ENCODE measurements at regions not wholly inside any gene's neighbourhood (a gene's known extent, or its start where the extent isn't known, plus 50 kb on each side); places are given as distances from the start of the nearest gene placed in this dataset.
"Not testable (repeated sequence)": the region's sequence is repeated elsewhere in the genome, so short reads cannot be mapped to it uniquely, and the experiment has no call there.

DNA sequence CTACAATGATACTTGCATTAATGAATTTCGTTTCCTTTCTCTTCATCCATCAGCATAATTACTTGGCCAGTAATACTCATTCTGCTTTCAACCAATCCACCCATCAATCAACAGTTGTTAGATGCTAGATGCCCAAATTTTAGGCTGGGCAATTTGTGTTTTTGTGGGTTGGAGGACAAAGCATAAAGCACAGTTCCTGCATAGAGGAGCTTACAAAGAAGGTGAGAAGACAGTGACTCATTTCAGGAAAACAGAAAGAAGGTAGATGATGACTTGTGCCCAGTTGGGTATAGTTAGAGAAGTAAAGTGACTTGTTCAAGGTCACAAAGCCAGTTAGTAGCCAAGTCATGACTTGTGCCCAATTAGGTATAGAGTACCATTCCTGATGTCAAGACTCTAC, 1186.8 kb upstream of the CELF4 start:
- Histone ChIP-seq H3K36me3 (ENCODE audit: insufficient read depth, insufficient read length, low read length) (no peaks in the 10 kb centered on the region), H3K27me3 (ENCODE audit: insufficient read depth, insufficient read length) (no peaks in the 10 kb centered on the region), H3K4me3 (ENCODE audit: insufficient read length, low read depth) (no peak overlapping the region), H3K9ac (ENCODE audit: insufficient read length, low read depth) (no peak overlapping the region), H3K9me3 (ENCODE audit: insufficient read depth, low read length) (no peaks in the 10 kb centered on the region), H3K4me1 (ENCODE audit: insufficient read depth, insufficient read length) (no peaks in the 10 kb centered on the region)
- TF ChIP-seq ZNF274 (IDR thresholded peaks at IDR 0.05; ENCODE audit: low read depth, low read length) (no peak), YY1 (IDR thresholded peaks at IDR 0.05; ENCODE audit: insufficient read depth, insufficient read length) (no peak), SUZ12 (IDR thresholded peaks at IDR 0.05; ENCODE audit: extremely low read depth, insufficient read depth, insufficient read length) (no peak)
- DNase-seq (ENCODE audit: low read depth, low spot score): no peak

DNA sequence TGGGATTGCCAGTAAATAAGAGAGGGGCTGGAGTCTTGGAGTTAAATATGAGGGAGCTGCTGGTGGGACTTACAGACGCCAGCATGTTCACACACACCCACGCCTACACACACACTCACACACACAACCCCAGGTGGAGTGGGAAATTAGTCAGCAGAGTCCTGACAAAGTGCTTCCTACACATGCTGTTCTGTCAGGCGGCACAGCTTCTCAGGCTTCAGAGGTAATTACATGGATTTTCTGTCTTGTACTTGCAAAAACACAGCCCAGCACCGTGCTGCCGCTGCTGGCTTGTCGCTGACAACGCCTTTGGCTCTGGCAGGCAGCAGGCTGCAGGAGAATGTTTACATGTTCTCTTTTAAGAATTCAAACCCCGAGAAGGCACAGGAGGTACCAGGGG, 1186.3 kb upstream of the CELF4 start:
- no peaks in the 10 kb centered on the region for H3K36me3 ChIP-seq (ENCODE audit: insufficient read depth, insufficient read length, low read length)
- DNase-seq (ENCODE audit: low read depth, low spot score): no peak
- H3K9ac ChIP-seq (ENCODE audit: insufficient read length, low read depth): no peak overlapping the region
- no peaks in the 10 kb centered on the region for H3K9me3 ChIP-seq (ENCODE audit: insufficient read depth, low read length)
- H3K4me1 ChIP-seq (ENCODE audit: insufficient read depth, insufficient read length): no peaks in the 10 kb centered on the region
- H3K4me3 ChIP-seq (ENCODE audit: insufficient read length, low read depth): no peak overlapping the region
- TF ChIP-seq SUZ12 (IDR thresholded peaks at IDR 0.05; ENCODE audit: extremely low read depth, insufficient read depth, insufficient read length): no peak
- no peak for TF ChIP-seq YY1 (IDR thresholded peaks at IDR 0.05; ENCODE audit: insufficient read depth, insufficient read length)
- TF ChIP-seq ZNF274 (IDR thresholded peaks at IDR 0.05; ENCODE audit: low read depth, low read length): no peak
- H3K27me3 ChIP-seq (ENCODE audit: insufficient read depth, insufficient read length): no peaks in the 10 kb centered on the region

DNA sequence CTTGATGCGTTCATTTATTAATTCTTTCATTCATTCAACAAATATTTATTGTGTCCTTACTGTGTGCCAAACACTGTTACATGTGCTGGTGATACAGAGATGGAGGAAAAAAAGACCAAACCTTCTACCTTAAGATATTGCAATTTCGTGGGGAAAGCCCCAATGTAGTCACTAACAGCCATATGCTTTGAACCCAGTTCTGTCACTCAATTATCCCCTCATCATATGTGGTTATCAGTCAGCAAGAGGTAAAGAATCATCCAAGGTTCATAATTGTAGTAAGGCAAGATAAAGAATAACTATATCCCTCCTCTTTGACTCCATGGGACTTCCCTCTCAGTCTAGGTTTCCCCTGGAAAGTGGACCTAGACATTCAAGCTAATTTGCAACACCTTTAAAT, 1185.6 kb upstream of the CELF4 start:
- no peak overlapping the region for H3K9ac ChIP-seq (ENCODE audit: insufficient read length, low read depth)
- H3K9me3 ChIP-seq (ENCODE audit: insufficient read depth, low read length): no peaks in the 10 kb centered on the region
- DNase-seq (ENCODE audit: low read depth, low spot score): no peak
- H3K27me3 ChIP-seq (ENCODE audit: insufficient read depth, insufficient read length): no peaks in the 10 kb centered on the region
- no peaks in the 10 kb centered on the region for H3K4me1 ChIP-seq (ENCODE audit: insufficient read depth, insufficient read length)
- no peak overlapping the region for H3K4me3 ChIP-seq (ENCODE audit: insufficient read length, low read depth)
- no peaks in the 10 kb centered on the region for H3K36me3 ChIP-seq (ENCODE audit: insufficient read depth, insufficient read length, low read length)
- TF ChIP-seq ZNF274 (IDR thresholded peaks at IDR 0.05; ENCODE audit: low read depth, low read length): no peak
- TF ChIP-seq SUZ12 (IDR thresholded peaks at IDR 0.05; ENCODE audit: extremely low read depth, insufficient read depth, insufficient read length): no peak
- TF ChIP-seq YY1 (IDR thresholded peaks at IDR 0.05; ENCODE audit: insufficient read depth, insufficient read length): no peak

DNA sequence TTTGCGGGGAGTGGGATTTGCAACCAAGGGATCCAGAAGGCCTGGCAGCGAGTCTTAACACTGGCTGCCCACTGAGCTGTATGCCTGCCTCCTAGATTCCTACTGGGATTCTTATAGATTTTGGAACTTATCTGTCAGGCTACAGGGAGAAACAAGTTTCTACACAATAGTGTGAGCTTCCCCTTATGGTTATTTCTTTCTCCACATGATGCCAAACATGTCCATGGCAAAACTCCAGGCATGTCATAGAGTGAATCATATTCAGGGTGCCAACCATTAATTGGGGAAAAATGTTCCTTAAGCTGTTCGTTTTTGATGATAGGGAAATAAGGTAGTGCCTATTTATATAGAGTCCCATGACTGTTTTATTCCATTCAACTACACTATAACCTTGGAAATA, 1185.2 kb upstream of the CELF4 start:
- H3K9me3 ChIP-seq (ENCODE audit: insufficient read depth, low read length): no peaks in the 10 kb centered on the region
- H3K4me3 ChIP-seq (ENCODE audit: insufficient read length, low read depth): no peak overlapping the region
- TF ChIP-seq ZNF274 (IDR thresholded peaks at IDR 0.05; ENCODE audit: low read depth, low read length) (no peak), SUZ12 (IDR thresholded peaks at IDR 0.05; ENCODE audit: extremely low read depth, insufficient read depth, insufficient read length) (no peak), YY1 (IDR thresholded peaks at IDR 0.05; ENCODE audit: insufficient read depth, insufficient read length) (no peak)
- H3K9ac ChIP-seq (ENCODE audit: insufficient read length, low read depth): no peak overlapping the region
- DNase-seq (ENCODE audit: low read depth, low spot score): no peak
- H3K36me3 ChIP-seq (ENCODE audit: insufficient read depth, insufficient read length, low read length): no peaks in the 10 kb centered on the region
- no peaks in the 10 kb centered on the region for H3K4me1 ChIP-seq (ENCODE audit: insufficient read depth, insufficient read length)
- no peaks in the 10 kb centered on the region for H3K27me3 ChIP-seq (ENCODE audit: insufficient read depth, insufficient read length)

DNA sequence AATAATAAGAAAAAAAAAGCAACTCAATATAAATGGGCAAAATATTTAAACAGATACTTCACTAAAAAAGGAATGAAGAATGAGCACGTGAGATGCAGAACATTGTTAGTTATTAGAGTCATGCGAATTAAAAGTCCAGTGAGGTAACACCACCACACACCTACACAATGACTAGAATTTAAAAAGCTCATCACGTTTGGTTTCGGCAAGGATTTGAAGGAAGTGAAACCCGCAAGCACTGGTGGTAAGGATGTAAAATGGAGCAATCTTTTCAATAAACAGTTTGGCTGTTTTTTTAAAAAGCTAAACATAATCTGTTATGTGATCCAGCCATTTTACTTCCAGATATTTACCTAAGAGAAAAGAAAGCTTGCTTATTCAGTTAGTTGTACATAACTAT, 1181.6 kb upstream of the CELF4 start:
- Histone ChIP-seq H3K36me3 (ENCODE audit: insufficient read depth, insufficient read length, low read length) (no peaks in the 10 kb centered on the region), H3K4me1 (ENCODE audit: insufficient read depth, insufficient read length) (no peaks in the 10 kb centered on the region), H3K4me3 (ENCODE audit: insufficient read length, low read depth) (no peak overlapping the region), H3K9me3 (ENCODE audit: insufficient read depth, low read length) (no peaks in the 10 kb centered on the region), H3K27me3 (ENCODE audit: insufficient read depth, insufficient read length) (no peaks in the 10 kb centered on the region), H3K9ac (ENCODE audit: insufficient read length, low read depth) (no peak overlapping the region)
- TF ChIP-seq SUZ12 (IDR thresholded peaks at IDR 0.05; ENCODE audit: extremely low read depth, insufficient read depth, insufficient read length) (no peak), ZNF274 (IDR thresholded peaks at IDR 0.05; ENCODE audit: low read depth, low read length) (no peak), YY1 (IDR thresholded peaks at IDR 0.05; ENCODE audit: insufficient read depth, insufficient read length) (no peak)
- DNase-seq (ENCODE audit: low read depth, low spot score): no peak

GRCh38 chr18:38720181-38720580, 1154.6 kb upstream of the CELF4 start:
- H3K9me3 ChIP-seq (ENCODE audit: insufficient read depth, low read length); H3K27me3 ChIP-seq (ENCODE audit: insufficient read depth, insufficient read length); H3K4me1 ChIP-seq (ENCODE audit: insufficient read depth, insufficient read length); H3K36me3 ChIP-seq (ENCODE audit: insufficient read depth, insufficient read length, low read length); H3K9ac ChIP-seq (ENCODE audit: insufficient read length, low read depth); DNase-seq (ENCODE audit: low read depth, low spot score); H3K4me3 ChIP-seq (ENCODE audit: insufficient read length, low read depth): not testable (repeated sequence)

DNA sequence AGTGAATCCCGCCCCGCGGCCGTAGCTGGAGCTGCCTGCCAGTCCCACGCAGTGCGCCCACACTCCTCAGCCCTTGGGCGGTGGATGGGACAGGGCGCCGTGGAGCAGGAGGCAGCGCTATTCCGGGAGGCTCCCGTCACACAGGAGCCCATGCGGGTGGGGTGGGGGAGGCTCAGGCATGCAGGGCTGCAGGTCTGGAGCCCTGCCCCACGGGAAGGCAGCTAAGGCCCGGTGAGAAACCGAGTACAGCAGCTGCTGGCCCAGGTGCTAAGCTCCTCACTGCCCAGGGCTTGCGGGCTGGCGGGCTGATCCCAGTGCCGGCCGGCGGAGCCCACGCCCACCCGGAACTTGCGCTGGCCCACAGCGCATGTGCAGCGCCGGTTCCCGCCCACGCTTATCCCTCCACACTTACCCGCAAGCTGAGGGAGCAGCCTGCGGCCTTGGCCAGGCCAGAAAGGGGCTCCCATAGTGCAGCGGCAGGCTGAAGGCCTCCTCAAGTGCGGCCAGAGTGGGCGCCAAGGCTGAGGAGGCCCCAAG, 1152.8 kb upstream of the CELF4 start:
- TF ChIP-seq ZNF274 (IDR thresholded peaks at IDR 0.05; ENCODE audit: low read depth, low read length) (no peak), SUZ12 (IDR thresholded peaks at IDR 0.05; ENCODE audit: extremely low read depth, insufficient read depth, insufficient read length) (no peak), YY1 (IDR thresholded peaks at IDR 0.05; ENCODE audit: insufficient read depth, insufficient read length) (no peak)
- no peak for DNase-seq (ENCODE audit: low read depth, low spot score)
- no peak overlapping the region for H3K4me3 ChIP-seq (ENCODE audit: insufficient read length, low read depth)

DNA sequence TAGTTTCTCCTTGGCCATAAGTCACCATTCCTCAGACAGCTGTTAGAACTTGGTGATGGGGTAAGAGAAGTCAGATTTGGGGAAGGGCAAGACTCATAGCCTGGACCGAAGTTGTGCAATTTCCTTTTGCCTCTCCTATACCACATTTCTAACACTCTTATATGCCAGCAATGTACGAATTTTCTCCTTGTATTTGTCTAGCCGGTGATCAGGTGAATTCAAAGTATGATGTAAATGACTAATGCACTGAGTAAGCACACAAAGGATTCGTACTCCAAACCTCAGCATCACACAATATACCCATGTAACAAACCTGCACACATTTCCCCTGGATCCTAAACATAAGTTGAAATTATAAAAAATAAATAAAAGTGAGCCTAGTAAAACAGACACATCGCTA, 1143.5 kb upstream of the CELF4 start:
- Histone ChIP-seq H3K4me3 (ENCODE audit: insufficient read length, low read depth) (no peak overlapping the region), H3K9me3 (ENCODE audit: insufficient read depth, low read length) (peaks cover 3% of the 10 kb centered on the region; the same call in 1 of the 2 replicates), H3K9ac (ENCODE audit: insufficient read length, low read depth) (no peak overlapping the region), H3K36me3 (ENCODE audit: insufficient read depth, insufficient read length, low read length) (no peaks in the 10 kb centered on the region), H3K27me3 (ENCODE audit: insufficient read depth, insufficient read length) (no peaks in the 10 kb centered on the region), H3K4me1 (ENCODE audit: insufficient read depth, insufficient read length) (no peaks in the 10 kb centered on the region)
- no peak for TF ChIP-seq ZNF274 (IDR thresholded peaks at IDR 0.05; ENCODE audit: low read depth, low read length)
- no peak for TF ChIP-seq YY1 (IDR thresholded peaks at IDR 0.05; ENCODE audit: insufficient read depth, insufficient read length)
- no peak for TF ChIP-seq SUZ12 (IDR thresholded peaks at IDR 0.05; ENCODE audit: extremely low read depth, insufficient read depth, insufficient read length)
- no peak for DNase-seq (ENCODE audit: low read depth, low spot score)

More for the DNA sequence above, 1152.8 kb upstream of the CELF4 start:
- H3K9me3 ChIP-seq (ENCODE audit: insufficient read depth, low read length): no peaks in the 10 kb centered on the region
- no peaks in the 10 kb centered on the region for H3K27me3 ChIP-seq (ENCODE audit: insufficient read depth, insufficient read length)
- H3K36me3 ChIP-seq (ENCODE audit: insufficient read depth, insufficient read length, low read length): no peaks in the 10 kb centered on the region
- no peak overlapping the region for H3K9ac ChIP-seq (ENCODE audit: insufficient read length, low read depth)
- H3K4me1 ChIP-seq (ENCODE audit: insufficient read depth, insufficient read length): no peaks in the 10 kb centered on the region

Data from NT2/D1 (cell line).